ENCODE measurements at regions not wholly inside any gene's neighbourhood (a gene's known extent, or its start where the extent isn't known, plus 50 kb on each side); places are given as distances from the start of the nearest gene placed in this dataset.

GRCh38 chr7:68929781-68930261 is 668.5 kb upstream of the AUTS2 start:
- Mint-ChIP-seq H3K36me3 (no peaks in the 10 kb centered on the region), H3K4me1 (no peaks in the 10 kb centered on the region)
- WGBS (ENCODE audit: insufficient coverage) = 88% methylated on average over 6 of the region's 6 CpGs

DNA sequence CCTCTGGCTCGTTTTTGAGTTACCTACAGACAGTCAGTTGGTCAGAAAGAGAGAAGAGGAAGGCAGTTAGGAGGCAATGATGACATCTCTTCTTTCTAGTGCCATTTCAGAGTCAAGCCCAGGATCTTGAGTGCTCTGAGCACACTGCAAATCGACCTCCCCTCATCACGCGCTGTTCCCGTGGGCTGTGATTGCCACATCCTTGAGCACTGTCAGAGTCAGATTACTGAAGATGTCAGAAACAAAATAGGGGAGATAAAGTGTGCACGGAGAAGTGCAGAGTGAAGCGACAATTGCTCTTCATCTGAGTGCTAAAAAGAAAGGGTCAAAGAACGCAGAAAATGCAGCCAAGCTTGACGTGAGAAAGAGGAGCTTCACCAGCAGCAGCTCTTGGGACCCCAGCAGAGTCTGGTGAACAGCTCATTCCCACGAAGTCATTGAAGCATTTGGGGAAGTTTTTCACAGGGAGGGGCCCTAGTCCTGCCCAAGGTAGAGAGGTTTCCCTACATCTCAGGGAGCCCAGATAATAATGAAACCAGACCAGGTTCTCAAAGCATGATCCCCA is 661.7 kb upstream of the AUTS2 start:
- 71% methylated on average over 10 of the region's 10 CpGs for WGBS (ENCODE audit: insufficient coverage)
- no peaks in the 10 kb centered on the region for H3K36me3 ChIP-seq (ENCODE audit: control insufficient read depth, insufficient read depth, low read length)
- intact Hi-C loops (cut with micrococcal nuclease) = no loop called here
- Mint-ChIP-seq H3K36me3 (peaks cover 6% of the 10 kb centered on the region), H3K27me3 (ENCODE audit: low read depth in 2 of 2) (no peaks in the 10 kb centered on the region), H3K27ac (no peak overlapping the region), H3K9me3 (peaks cover 17 to 24% of the 10 kb centered on the region in 2 donors), H3K4me3 (no peak overlapping the region), H3K4me1 (no peaks in the 10 kb centered on the region)
- TF ChIP-seq, protein P1, sequence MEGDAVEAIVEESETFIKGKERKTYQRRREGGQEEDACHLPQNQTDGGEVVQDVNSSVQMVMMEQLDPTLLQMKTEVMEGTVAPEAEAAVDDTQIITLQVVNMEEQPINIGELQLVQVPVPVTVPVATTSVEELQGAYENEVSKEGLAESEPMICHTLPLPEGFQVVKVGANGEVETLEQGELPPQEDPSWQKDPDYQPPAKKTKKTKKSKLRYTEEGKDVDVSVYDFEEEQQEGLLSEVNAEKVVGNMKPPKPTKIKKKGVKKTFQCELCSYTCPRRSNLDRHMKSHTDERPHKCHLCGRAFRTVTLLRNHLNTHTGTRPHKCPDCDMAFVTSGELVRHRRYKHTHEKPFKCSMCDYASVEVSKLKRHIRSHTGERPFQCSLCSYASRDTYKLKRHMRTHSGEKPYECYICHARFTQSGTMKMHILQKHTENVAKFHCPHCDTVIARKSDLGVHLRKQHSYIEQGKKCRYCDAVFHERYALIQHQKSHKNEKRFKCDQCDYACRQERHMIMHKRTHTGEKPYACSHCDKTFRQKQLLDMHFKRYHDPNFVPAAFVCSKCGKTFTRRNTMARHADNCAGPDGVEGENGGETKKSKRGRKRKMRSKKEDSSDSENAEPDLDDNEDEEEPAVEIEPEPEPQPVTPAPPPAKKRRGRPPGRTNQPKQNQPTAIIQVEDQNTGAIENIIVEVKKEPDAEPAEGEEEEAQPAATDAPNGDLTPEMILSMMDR (IDR thresholded peaks at IDR 0.05) = no peak
- no peak overlapping the region for H3K4me3 ChIP-seq (ENCODE audit: low read length)
- no peaks in the 10 kb centered on the region for H3K27me3 ChIP-seq (ENCODE audit: control insufficient read depth, insufficient read depth, low read length)
- H3K27ac ChIP-seq (ENCODE audit: low read length) = no peak overlapping the region
- H3K9me3 ChIP-seq (ENCODE audit: control insufficient read depth, insufficient read depth, low read length) = peaks cover 3% of the 10 kb centered on the region
- no peak for ATAC-seq
- no peak for DNase-seq
- no peaks in the 10 kb centered on the region for H3K4me1 ChIP-seq (ENCODE audit: control insufficient read depth, insufficient read depth, low read length)

More at GRCh38 chr7:68929781-68930261, 668.5 kb upstream of the AUTS2 start:
- Mint-ChIP-seq H3K4me3 (no peak overlapping the region), H3K9me3 (peaks cover 13 to 21% of the 10 kb centered on the region in 2 donors), H3K27ac (no peak overlapping the region), H3K27me3 (ENCODE audit: low read depth in 2 of 2) (no peaks in the 10 kb centered on the region)
- ATAC-seq (no peak), DNase-seq (no peak)
- Histone ChIP-seq H3K27me3 (ENCODE audit: control insufficient read depth, insufficient read depth, low read length) (no peaks in the 10 kb centered on the region), H3K4me3 (ENCODE audit: low read length) (no peak overlapping the region), H3K9me3 (ENCODE audit: control insufficient read depth, insufficient read depth, low read length) (peaks cover 6% of the 10 kb centered on the region), H3K27ac (ENCODE audit: low read length) (no peak overlapping the region), H3K36me3 (ENCODE audit: control insufficient read depth, insufficient read depth, low read length) (no peaks in the 10 kb centered on the region), H3K4me1 (ENCODE audit: control insufficient read depth, insufficient read depth, low read length) (no peaks in the 10 kb centered on the region)
- TF ChIP-seq, protein P1 (IDR thresholded peaks at IDR 0.05) = no peak
- intact Hi-C loops (cut with micrococcal nuclease) = no loop called here

DNA sequence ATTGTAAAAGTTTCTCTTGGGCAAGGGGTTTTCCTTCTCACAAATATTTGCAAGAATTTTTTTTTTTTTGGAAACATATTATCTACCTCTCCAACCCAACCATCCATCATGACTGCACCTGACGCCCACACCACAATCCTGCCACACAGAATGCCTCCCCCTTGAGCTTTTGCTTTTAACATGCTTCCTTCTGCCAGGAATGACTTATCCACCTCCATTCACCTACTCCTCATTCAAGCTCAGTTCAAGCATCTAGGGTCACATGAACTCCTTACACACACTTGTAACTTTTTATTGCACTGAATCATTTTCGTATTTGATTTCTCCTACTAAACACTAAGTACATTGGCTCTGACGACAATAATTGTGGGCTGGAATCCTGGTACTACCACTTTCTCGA is 660.1 kb upstream of the AUTS2 start:
- WGBS (ENCODE audit: insufficient coverage) = 69% methylated on average over 2 of the region's 4 CpGs
- peaks cover 14 to 22% of the 10 kb centered on the region in 2 donors for H3K9me3 Mint-ChIP-seq
- H3K4me1 ChIP-seq (ENCODE audit: control insufficient read depth, insufficient read depth, low read length) = no peaks in the 10 kb centered on the region
- peaks cover 3% of the 10 kb centered on the region for H3K9me3 ChIP-seq (ENCODE audit: control insufficient read depth, insufficient read depth, low read length)
- DNase-seq (no peak), ATAC-seq (no peak)
- peaks cover 6% of the 10 kb centered on the region for H3K36me3 Mint-ChIP-seq
- H3K4me1 Mint-ChIP-seq = no peaks in the 10 kb centered on the region
- H3K36me3 ChIP-seq (ENCODE audit: control insufficient read depth, insufficient read depth, low read length) = no peaks in the 10 kb centered on the region
- H3K4me3 ChIP-seq (ENCODE audit: low read length) = no peak overlapping the region
- TF ChIP-seq, protein P1 (IDR thresholded peaks at IDR 0.05) = no peak
- H3K27ac ChIP-seq (ENCODE audit: low read length) = no peak overlapping the region
- H3K27ac Mint-ChIP-seq = no peak overlapping the region
- H3K27me3 Mint-ChIP-seq (ENCODE audit: low read depth in 2 of 2) = no peaks in the 10 kb centered on the region
- intact Hi-C loops (cut with micrococcal nuclease) = no loop called here
- no peak overlapping the region for H3K4me3 Mint-ChIP-seq
- H3K27me3 ChIP-seq (ENCODE audit: control insufficient read depth, insufficient read depth, low read length) = no peaks in the 10 kb centered on the region

DNA sequence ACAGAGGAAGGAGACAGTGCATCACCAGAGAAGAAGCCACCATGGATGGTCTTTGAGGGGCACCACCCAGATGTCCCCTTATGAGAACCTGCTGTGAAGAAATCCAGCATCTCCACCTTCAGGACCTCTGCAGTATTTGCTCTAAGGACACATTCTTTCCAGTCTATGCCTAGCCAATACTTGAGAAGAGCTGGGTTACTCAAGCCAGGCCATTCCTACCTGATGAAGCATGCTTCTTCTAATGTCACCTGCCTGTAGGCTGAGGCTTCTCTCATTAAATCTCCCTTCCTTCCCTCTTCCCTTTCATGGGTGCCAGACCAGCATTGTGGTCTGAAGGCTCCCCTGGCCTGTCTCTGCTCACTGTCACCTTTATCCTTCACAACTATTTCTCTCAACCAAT is 654.5 kb upstream of the AUTS2 start:
- H3K27me3 ChIP-seq (ENCODE audit: control insufficient read depth, insufficient read depth, low read length) = no peaks in the 10 kb centered on the region
- no peak overlapping the region for H3K4me3 ChIP-seq (ENCODE audit: low read length)
- Mint-ChIP-seq H3K4me1 (no peaks in the 10 kb centered on the region), H3K4me3 (no peak overlapping the region), H3K27me3 (ENCODE audit: low read depth in 2 of 2) (no peaks in the 10 kb centered on the region), H3K9me3 (peaks cover 5 to 22% of the 10 kb centered on the region in 2 donors), H3K36me3 (peaks cover 6% of the 10 kb centered on the region), H3K27ac (no peak overlapping the region)
- H3K9me3 ChIP-seq (ENCODE audit: control insufficient read depth, insufficient read depth, low read length) = no peaks in the 10 kb centered on the region
- no peak for DNase-seq
- ATAC-seq = no peak
- no peaks in the 10 kb centered on the region for H3K36me3 ChIP-seq (ENCODE audit: control insufficient read depth, insufficient read depth, low read length)
- no peak overlapping the region for H3K27ac ChIP-seq (ENCODE audit: low read length)
- TF ChIP-seq, protein P1 (IDR thresholded peaks at IDR 0.05) = no peak
- no peaks in the 10 kb centered on the region for H3K4me1 ChIP-seq (ENCODE audit: control insufficient read depth, insufficient read depth, low read length)
- intact Hi-C loops (cut with micrococcal nuclease) = no loop called here

Data from natural killer cell (primary cell).